SJCRH30 (cell line): ENCODE measurements at regions not wholly inside any gene's neighbourhood (a gene's known extent, or its start where the extent isn't known, plus 50 kb on each side); places are given as distances from the start of the nearest gene placed in this dataset.

ENCODE experiments used
- DNase-seq, 2 experiments: peaks; one replicate each; pipeline ENCODE4 v3.0.0-alpha.2; 2015 to 2020
- H3K27ac ChIP-seq: fragments of 250-450 bp; sonication (Bioruptor Pico); 2 replicates; pipeline ENCODE4 v1.5.1; 2020; ENCODE audit warnings: mild to moderate bottlenecking, moderate library complexity
- H3K27me3 ChIP-seq: fragments of 250-450 bp; sonication (Bioruptor Pico); 2 replicates; pipeline ENCODE4 v1.5.1; 2020; ENCODE audit warnings: mild to moderate bottlenecking, moderate library complexity
- H3K36me3 ChIP-seq: fragments of 250-450 bp; sonication (Bioruptor Pico); 2 replicates; pipeline ENCODE4 v1.5.1; 2020; ENCODE audit warnings: mild to moderate bottlenecking, moderate library complexity
- H3K4me1 ChIP-seq: fragments of 250-450 bp; sonication (Bioruptor Pico); 2 replicates; pipeline ENCODE4 v1.5.1; 2020; ENCODE audit warnings: mild to moderate bottlenecking, moderate library complexity
- H3K4me3 ChIP-seq: fragments of 250-450 bp; sonication (Bioruptor Pico); 2 replicates; pipeline ENCODE4 v1.5.1; 2020; ENCODE audit warnings: mild to moderate bottlenecking, moderate library complexity
- H3K9me3 ChIP-seq: fragments of 250-450 bp; sonication (Bioruptor Pico); replicated peaks from 2 replicates; pipeline ENCODE4 v1.5.1; 2020; ENCODE audit warnings: mild to moderate bottlenecking, moderate library complexity

DNA sequence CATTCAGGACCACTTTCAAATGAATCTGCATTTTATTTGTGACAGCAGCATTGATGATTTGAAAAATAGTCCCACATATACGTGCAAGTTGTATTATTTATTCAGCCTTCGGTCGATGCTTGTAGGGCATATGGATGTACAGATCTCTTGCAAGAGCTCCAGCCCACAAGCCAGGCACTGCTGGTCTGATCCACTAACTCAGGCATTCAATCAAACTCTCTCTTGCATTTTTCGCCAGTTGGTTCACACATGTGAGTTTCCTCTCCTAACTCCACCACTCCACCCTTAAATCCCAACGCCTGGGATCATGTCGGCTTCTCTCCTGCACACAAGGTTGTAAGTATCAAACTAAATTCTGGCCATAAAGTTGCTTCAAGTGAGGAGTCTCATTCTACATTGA, 318.7 kb downstream of the CYP26B1 start:
- H3K27me3 ChIP-seq = no peaks in the 10 kb centered on the region
- no peak overlapping the region for H3K27ac ChIP-seq
- DNase-seq = no peak
- H3K9me3 ChIP-seq = peaks cover 4% of the 10 kb centered on the region
- no peaks in the 10 kb centered on the region for H3K36me3 ChIP-seq
- H3K4me1 ChIP-seq = peaks cover 32% of the 10 kb centered on the region
- no peak overlapping the region for H3K4me3 ChIP-seq

DNA sequence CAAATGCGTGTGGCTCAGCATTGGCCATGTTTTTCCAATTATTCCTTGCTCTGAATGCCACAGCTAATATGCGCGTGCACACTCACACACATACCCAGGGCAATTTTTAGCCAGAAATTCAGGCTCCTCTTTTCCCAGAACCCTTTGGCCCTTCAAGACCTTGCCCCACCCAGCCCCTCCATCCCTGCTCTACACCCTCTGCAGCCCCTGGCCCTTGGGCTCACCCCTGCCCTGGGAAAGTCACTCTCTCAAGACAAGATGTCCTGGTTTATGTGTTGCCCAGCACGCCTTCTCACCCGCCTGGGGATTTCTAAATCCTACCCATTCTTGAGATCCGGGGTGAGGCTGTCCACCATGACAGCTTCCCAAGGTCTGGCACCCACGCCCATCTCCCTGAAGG, 319.7 kb downstream of the CYP26B1 start:
- Histone ChIP-seq H3K27me3 (no peaks in the 10 kb centered on the region), H3K27ac (no peak overlapping the region), H3K4me3 (no peak overlapping the region), H3K4me1 (peaks cover 25% of the 10 kb centered on the region), H3K36me3 (no peaks in the 10 kb centered on the region), H3K9me3 (peaks cover 4% of the 10 kb centered on the region)
- DNase-seq = no peak

DNA sequence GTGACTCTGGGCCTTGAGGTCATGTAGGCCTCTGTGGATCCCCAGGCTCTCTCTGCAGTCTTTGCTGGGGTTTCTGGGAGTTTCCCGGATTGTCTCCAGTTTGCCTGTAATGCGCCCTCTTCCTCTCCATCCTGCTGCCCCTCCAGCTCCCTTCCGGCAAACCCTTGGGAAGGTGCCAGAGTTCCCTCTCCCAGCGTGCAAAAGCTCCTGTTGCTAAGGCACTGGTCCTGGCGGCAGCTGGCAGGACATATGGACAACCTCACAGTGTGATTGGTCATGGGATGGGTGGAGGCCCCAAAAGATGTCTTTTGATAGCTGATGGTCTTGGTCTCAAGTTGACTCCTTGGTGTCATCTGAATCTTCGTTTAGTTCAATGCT, 320.1 kb downstream of the CYP26B1 start:
- Histone ChIP-seq H3K9me3 (peaks cover 3% of the 10 kb centered on the region), H3K27ac (no peak overlapping the region), H3K4me3 (no peak overlapping the region), H3K4me1 (peaks cover 24% of the 10 kb centered on the region), H3K36me3 (no peaks in the 10 kb centered on the region), H3K27me3 (no peaks in the 10 kb centered on the region)
- DNase-seq = no peak

DNA sequence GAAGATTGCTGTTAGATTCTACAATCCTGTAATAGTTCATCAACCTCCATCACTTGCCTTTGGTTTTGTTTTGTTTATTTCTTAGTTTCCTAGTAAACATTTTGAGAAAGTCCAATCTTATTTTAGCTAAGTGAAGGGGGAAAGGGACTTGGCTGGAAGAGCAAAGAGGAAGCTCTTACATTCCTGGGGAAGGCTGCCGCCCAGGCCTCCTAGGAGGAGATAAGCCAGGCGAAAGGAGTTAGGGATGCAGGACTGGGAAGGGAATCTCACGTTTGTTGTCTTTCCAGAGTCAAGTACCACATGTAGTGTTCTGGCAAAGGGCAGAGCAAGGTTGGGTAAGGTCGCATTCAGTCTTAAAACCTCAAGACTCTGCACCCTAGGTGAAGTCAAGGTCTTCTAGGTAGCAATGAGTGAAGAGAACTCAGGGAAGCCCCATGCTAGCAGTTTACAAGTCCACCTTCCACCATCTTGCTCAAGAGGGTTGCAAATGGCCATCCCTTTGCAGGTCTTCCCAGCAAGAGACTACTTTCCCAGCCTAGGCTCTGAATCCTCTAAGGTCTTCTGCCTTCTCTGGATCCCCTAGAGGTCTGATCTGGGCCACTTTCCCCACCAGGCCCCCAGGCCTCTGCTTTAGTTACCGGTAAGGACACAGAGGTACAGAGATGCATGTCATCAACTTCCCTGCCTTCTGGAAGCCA, 320.7 kb downstream of the CYP26B1 start:
- no peak for DNase-seq
- H3K36me3 ChIP-seq = no peaks in the 10 kb centered on the region

DNA sequence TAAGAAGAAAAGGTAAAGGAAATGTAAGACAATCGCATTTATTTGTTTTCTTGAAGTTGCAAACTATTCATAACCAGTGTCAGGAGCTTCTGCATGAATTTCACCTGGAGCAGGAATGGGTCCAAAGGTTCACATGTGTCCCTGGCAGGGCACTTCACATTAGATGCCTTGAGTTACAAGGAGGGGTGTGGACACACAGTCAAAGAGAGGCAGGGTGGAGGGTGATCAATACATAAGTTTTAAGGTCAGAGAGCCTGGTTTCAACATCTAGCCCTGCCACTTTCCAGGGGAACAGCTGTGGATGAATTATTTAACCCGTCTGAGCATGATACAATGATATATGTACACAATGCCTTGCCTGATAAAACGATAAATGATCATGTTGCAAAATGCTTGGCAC, 321.4 kb downstream of the CYP26B1 start:
- no peak overlapping the region for H3K4me3 ChIP-seq
- H3K36me3 ChIP-seq = no peaks in the 10 kb centered on the region
- DNase-seq = no peak
- no peaks in the 10 kb centered on the region; the same call in 1 of the 2 replicates for H3K9me3 ChIP-seq
- H3K27ac ChIP-seq = no peak overlapping the region
- H3K27me3 ChIP-seq = no peaks in the 10 kb centered on the region
- peaks cover 20% of the 10 kb centered on the region for H3K4me1 ChIP-seq

More for the DNA sequence above, 320.7 kb downstream of the CYP26B1 start:
- H3K27ac ChIP-seq = no peak overlapping the region
- peaks cover 21% of the 10 kb centered on the region for H3K4me1 ChIP-seq
- no peak overlapping the region for H3K4me3 ChIP-seq
- no peaks in the 10 kb centered on the region for H3K27me3 ChIP-seq
- no peaks in the 10 kb centered on the region; the same call in 1 of the 2 replicates for H3K9me3 ChIP-seq

DNA sequence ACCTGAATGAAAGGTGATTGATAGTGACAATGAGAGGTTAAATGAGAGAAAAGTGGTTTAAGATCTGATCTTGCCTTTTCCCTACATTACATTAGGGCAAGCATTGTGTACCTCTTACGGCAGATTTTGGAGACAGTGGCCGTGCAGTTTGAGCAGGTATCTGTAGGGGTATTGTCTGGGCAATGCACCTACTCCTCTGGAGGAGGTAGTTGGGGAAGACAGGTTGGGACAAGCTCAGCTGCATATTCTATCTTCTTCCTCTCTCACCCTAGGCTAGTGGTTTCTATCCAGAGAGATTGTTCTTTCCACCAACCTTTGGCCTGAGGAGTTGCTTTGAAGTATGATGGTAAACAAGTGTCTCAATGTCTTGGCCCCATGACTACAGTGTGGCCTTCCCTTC, 323.2 kb downstream of the CYP26B1 start:
- no peak for DNase-seq
- Histone ChIP-seq H3K4me3 (no peak overlapping the region), H3K27ac (no peak overlapping the region)

DNA sequence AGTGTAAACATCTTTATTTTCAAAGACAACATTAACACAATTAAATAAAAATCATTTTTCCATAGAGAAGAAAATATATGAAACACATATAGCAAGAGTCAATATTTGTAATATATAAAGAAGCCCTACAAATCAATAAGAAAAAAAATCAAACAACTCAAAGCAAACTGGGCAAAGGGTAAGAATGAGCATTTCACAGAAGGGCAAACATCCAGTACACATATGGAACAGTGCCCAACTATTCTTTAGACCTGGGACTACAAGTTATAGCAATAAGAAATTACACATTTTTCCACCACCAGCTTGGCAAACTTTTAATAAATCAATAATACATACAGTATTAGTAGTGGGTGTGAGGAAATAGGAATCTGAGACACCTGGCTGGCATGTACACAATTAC, 324.1 kb downstream of the CYP26B1 start:
- no peaks in the 10 kb centered on the region; the same call in 1 of the 2 replicates for H3K9me3 ChIP-seq

More for the DNA sequence above, 323.2 kb downstream of the CYP26B1 start:
- Histone ChIP-seq H3K4me1 (peaks cover 6% of the 10 kb centered on the region), H3K27me3 (no peaks in the 10 kb centered on the region), H3K9me3 (no peaks in the 10 kb centered on the region; the same call in 1 of the 2 replicates), H3K36me3 (no peaks in the 10 kb centered on the region)

DNA sequence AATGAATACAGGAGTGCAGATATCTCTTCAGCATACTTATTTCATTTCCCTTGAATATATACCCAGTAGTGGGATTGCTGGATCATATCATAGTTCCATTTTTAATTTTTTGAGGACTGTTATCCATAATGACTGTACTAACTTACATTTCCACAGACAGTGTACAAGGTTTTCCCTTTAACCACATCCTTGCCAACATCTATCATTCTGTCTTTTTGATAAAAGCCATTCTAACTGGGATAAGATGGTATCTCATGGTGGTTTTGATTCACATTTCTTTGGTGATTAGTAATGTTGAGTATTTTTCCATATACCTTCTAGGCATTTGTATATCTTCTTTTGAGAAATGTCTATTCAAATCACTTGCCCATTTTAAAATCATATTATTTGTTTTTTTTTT, 325.2 kb downstream of the CYP26B1 start:
- H3K36me3 ChIP-seq = no peaks in the 10 kb centered on the region
- H3K27ac ChIP-seq = no peak overlapping the region
- H3K27me3 ChIP-seq = no peaks in the 10 kb centered on the region
- H3K4me3 ChIP-seq = no peak overlapping the region
- no peaks in the 10 kb centered on the region; the same call in 1 of the 2 replicates for H3K9me3 ChIP-seq
- H3K4me1 ChIP-seq = peaks cover 6% of the 10 kb centered on the region
- no peak for DNase-seq

More for the DNA sequence above, 324.1 kb downstream of the CYP26B1 start:
- no peak overlapping the region for H3K4me3 ChIP-seq
- H3K27ac ChIP-seq = no peak overlapping the region
- H3K36me3 ChIP-seq = no peaks in the 10 kb centered on the region
- H3K4me1 ChIP-seq = peaks cover 6% of the 10 kb centered on the region
- no peaks in the 10 kb centered on the region for H3K27me3 ChIP-seq
- no peak for DNase-seq

DNA sequence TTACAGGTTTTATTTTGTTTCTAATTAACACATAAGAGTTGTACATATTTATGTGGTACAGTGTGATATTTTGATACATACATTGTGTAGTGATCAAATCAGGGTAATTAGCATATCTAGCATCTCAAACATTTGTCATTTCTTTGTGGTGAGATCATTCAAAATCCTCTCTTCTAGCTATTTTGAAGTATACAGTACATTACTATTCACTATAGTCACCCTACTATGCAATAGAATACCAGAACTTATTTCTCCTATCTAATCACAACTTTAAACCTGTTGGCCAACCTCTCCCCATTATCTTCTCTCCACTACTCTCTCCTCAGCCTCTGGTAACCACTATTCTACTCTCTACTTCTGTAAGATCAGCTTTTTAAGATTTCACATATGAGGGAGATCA, 325.8 kb downstream of the CYP26B1 start:
- Histone ChIP-seq H3K9me3 (no peaks in the 10 kb centered on the region; the same call in 1 of the 2 replicates), H3K4me3 (no peak overlapping the region), H3K36me3 (no peaks in the 10 kb centered on the region), H3K27me3 (no peaks in the 10 kb centered on the region), H3K4me1 (peaks cover 6% of the 10 kb centered on the region), H3K27ac (no peak overlapping the region)
- DNase-seq = no peak

DNA sequence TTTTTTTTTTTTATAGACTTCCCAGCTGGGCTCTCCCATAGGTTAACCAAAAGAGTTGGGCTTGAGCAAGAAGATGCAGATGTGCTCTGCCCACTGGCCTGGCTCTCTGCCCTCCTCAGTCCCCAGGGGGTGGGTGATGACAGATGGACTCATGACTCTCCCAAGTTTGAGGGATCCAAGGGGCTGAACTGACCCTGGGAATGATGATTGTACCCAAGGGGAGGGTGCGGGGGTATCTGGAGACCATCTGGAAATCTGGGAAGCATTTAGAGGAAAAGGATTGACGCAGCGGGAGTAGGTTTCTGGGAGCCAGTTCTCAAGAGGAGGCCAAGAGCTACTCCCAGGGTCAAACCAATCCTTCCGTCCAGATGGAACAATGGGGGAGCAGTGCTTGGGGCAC, 330.8 kb downstream of the CYP26B1 start:
- no peak for DNase-seq
- Histone ChIP-seq H3K9me3 (no peaks in the 10 kb centered on the region), H3K4me3 (no peak overlapping the region), H3K27ac (no peak overlapping the region), H3K27me3 (no peaks in the 10 kb centered on the region), H3K4me1 (peaks cover 13% of the 10 kb centered on the region), H3K36me3 (no peaks in the 10 kb centered on the region)

DNA sequence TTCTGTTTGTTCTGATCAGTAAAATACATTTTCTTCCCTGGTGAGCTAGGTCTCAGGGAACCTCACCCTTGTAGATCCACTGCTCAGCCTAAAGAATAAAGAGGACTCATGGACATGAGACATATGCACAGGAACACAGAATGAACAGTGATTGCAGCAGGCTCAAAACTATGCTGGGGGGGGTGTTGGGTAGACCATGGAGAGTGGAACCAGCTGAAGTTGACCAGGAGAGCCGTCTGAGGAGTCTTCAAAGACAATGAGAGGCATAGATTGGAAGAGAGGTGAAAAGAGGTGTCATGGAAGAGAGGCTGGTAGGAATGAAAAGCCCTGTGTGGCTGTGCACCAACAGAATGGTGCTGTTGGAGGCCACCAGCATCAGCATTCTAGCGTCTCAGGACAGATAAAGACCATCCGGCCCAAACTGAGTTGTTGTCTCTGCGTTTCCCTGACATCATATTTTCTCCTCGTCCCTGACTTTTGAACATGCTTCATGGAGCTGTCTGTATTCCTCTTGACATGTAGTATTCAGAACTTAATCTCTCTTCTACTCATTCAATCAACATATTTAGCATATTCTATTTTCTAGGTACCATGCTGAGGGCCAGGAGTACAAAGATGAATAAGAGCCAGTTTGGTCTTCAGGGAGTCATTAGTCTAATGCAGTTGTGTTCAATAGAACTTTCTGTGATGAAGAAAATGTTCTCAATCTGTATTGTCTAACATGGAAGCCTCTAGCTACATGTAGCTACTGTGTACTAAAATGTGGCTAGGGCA, 331.8 kb downstream of the CYP26B1 start:
- H3K4me3 ChIP-seq = no peak overlapping the region
- no peaks in the 10 kb centered on the region for H3K36me3 ChIP-seq
- H3K27me3 ChIP-seq = no peaks in the 10 kb centered on the region
- H3K9me3 ChIP-seq = no peaks in the 10 kb centered on the region
- no peak overlapping the region for H3K27ac ChIP-seq
- peaks cover 9% of the 10 kb centered on the region; the same call in 1 of the 2 replicates for H3K4me1 ChIP-seq
- no peak for DNase-seq

DNA sequence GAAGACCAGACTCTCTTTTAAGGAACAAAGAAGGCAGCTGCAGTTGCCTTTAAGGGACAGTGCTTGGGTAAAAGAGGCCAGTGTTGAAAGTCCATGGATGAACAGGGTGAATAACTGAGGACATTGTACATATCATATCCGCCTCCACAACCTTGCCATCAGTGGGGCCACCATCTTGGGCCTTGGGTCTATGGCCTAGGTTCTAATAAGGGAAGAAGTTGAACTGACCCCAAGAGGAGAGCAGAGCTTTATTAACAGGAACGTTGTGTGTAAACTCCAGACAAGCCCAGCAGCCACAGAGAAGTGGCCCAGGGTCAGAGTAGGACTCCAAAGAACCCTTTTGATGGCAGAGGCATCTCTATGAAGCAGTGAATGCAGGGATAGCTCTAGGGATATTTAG, 332.8 kb downstream of the CYP26B1 start:
- H3K9me3 ChIP-seq = no peaks in the 10 kb centered on the region
- H3K27me3 ChIP-seq = no peaks in the 10 kb centered on the region
- peaks cover 9% of the 10 kb centered on the region; the same call in 1 of the 2 replicates for H3K4me1 ChIP-seq
- H3K4me3 ChIP-seq = no peak overlapping the region
- H3K36me3 ChIP-seq = no peaks in the 10 kb centered on the region
- DNase-seq = no peak
- no peak overlapping the region for H3K27ac ChIP-seq

DNA sequence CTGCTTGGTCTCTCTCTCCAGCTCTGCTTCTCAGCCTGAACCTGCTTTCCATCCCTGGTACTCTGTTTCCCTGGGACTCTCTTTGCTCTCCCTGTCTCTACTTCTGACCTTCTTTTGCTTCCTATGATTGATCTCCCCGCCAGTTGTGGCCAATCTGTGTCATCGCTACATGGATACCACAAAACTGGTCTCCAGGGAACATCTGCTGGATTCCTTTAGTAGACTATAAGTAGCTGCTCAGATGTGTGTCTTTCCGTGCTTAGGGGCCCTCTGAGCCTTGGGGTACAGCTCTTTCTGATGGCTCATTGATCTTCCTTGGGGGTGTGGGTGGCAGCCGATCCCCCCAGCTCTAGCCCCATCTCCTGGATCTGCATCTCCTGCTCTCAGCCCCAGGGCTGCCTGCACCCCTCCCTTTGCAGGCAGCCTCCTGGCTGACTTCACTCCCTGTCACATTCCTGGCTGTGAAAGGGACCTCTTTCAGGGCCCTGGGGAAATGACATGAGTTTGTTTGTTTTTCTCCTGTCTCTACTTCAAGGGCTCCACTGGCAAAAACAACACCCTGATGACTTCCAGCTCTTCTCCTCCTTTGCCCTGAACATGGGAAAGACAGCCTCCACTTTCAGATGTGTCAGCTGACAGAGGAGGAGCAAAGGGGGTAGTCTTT, 333.7 kb downstream of the CYP26B1 start:
- peak in 1 of 2 experiments; percentile 51 for DNase-seq
- Histone ChIP-seq H3K4me3 (no peak overlapping the region), H3K27me3 (no peaks in the 10 kb centered on the region), H3K36me3 (no peaks in the 10 kb centered on the region), H3K9me3 (no peaks in the 10 kb centered on the region), H3K27ac (no peak overlapping the region), H3K4me1 (peaks cover 9% of the 10 kb centered on the region; the same call in 1 of the 2 replicates)

DNA sequence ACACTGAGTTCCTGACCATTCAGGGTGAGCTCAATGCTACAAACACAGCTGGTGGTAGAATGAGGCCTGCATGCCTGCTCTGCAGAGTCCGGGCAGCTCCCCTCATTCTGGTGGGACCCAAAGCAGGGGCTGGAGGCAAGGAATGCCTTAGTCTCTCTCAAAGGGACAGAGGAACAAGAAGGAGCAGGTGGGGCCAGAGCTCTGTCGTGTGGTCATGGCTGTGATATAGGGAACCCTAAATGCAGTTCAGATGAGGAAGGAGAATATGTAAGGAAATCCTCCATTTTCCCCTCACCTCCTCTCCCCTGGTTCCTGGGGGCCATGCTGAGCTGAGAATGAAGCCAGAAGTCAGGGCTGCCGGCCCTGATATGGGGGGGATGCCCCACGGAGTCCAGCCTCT, 334.3 kb downstream of the CYP26B1 start:
- DNase-seq = no peak
- no peaks in the 10 kb centered on the region for H3K36me3 ChIP-seq
- no peak overlapping the region for H3K27ac ChIP-seq
- no peak overlapping the region for H3K4me3 ChIP-seq
- peaks cover 15% of the 10 kb centered on the region for H3K4me1 ChIP-seq
- H3K9me3 ChIP-seq = no peaks in the 10 kb centered on the region
- H3K27me3 ChIP-seq = no peaks in the 10 kb centered on the region

DNA sequence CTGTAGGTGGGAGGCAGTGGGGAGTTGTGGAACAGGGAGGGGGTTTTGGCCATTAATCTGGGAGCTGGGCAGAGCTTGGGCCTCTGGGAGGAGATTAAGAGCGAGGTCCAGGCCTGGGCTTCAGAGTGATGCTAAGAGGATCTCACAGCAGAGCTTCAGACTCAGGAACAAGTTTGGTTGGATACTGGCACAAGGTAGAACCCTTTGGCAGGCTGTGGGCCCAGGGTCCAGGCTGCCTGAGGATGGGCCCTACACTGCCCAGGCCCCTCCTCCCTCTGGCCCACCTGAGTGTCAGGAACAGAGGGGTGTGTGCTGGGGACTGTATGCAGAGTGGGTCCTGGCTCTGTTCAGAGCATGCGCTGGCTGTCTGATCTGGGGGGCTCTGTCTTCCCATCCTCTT, 334.9 kb downstream of the CYP26B1 start:
- no peaks in the 10 kb centered on the region for H3K9me3 ChIP-seq
- no peak for DNase-seq
- H3K4me3 ChIP-seq = no peak overlapping the region
- no peaks in the 10 kb centered on the region for H3K36me3 ChIP-seq
- H3K4me1 ChIP-seq = peaks cover 21% of the 10 kb centered on the region
- H3K27me3 ChIP-seq = no peaks in the 10 kb centered on the region
- H3K27ac ChIP-seq = no peak overlapping the region
